ENCODE measurements at regions not wholly inside any gene's neighbourhood (a gene's known extent, or its start where the extent isn't known, plus 50 kb on each side); places are given as distances from the start of the nearest gene placed in this dataset.
"Not testable (repeated sequence)": the region's sequence is repeated elsewhere in the genome, so short reads cannot be mapped to it uniquely, and the experiment has no call there.

GRCh38 chr2:133624551-133624950 lies 56.3 kb upstream of the NCKAP5 start:
- no peak for DNase-seq (ENCODE audit: low read depth in 2 of 2)

GRCh38 chr2:133627741-133628140 lies 59.5 kb upstream of the NCKAP5 start:
- no peak for DNase-seq (ENCODE audit: low read depth in 2 of 2)

GRCh38 chr2:133633309-133633708 lies 65.0 kb upstream of the NCKAP5 start:
- no peak for DNase-seq (ENCODE audit: low read depth in 2 of 2)

- DNase-seq (ENCODE audit: low read depth in 2 of 2), result no peak
Observed at GRCh38 chr2:133633881-133634409, 65.7 kb upstream of the NCKAP5 start.

GRCh38 chr2:133635131-133635530 lies 66.9 kb upstream of the NCKAP5 start:
- DNase-seq (ENCODE audit: low read depth in 2 of 2), result no peak

GRCh38 chr2:133636287-133636686 lies 68.0 kb upstream of the NCKAP5 start:
- DNase-seq (ENCODE audit: low read depth in 2 of 2), result no peak

GRCh38 chr2:133640103-133640502 lies 71.8 kb upstream of the NCKAP5 start:
- DNase-seq (ENCODE audit: low read depth in 2 of 2), result no peak

GRCh38 chr2:133641497-133641896 lies 73.2 kb upstream of the NCKAP5 start:
- DNase-seq (ENCODE audit: low read depth in 2 of 2), result peak; percentile 3 to 21

- no peak for DNase-seq (ENCODE audit: low read depth in 2 of 2)
Observed at GRCh38 chr2:133641942-133642725, 73.9 kb upstream of the NCKAP5 start.

GRCh38 chr2:133642791-133643191 lies 74.5 kb upstream of the NCKAP5 start:
- peak in 1 of 2 donors; percentile 13 for DNase-seq (ENCODE audit: low read depth in 2 of 2)

- DNase-seq (ENCODE audit: low read depth in 2 of 2), result no peak
Observed at GRCh38 chr2:133643863-133644262, 75.6 kb upstream of the NCKAP5 start.

GRCh38 chr2:133644846-133645245 lies 76.6 kb upstream of the NCKAP5 start:
- DNase-seq (ENCODE audit: low read depth in 2 of 2), result no peak

GRCh38 chr2:133647386-133647785 lies 79.1 kb upstream of the NCKAP5 start:
- not testable (repeated sequence) for DNase-seq (ENCODE audit: low read depth in 2 of 2)

- DNase-seq (ENCODE audit: low read depth in 2 of 2), result no peak
Observed at GRCh38 chr2:133651861-133652260, 83.6 kb upstream of the NCKAP5 start.

GRCh38 chr2:133652398-133652797 lies 84.1 kb upstream of the NCKAP5 start:
- DNase-seq (ENCODE audit: low read depth in 2 of 2), result no peak

GRCh38 chr2:133653056-133653455 lies 84.8 kb upstream of the NCKAP5 start:
- no peak for DNase-seq (ENCODE audit: low read depth in 2 of 2)

GRCh38 chr2:133654949-133655348 lies 86.7 kb upstream of the NCKAP5 start:
- no peak for DNase-seq (ENCODE audit: low read depth in 2 of 2)

- DNase-seq (ENCODE audit: low read depth in 2 of 2), result no peak
Observed at GRCh38 chr2:133655610-133656009, 87.3 kb upstream of the NCKAP5 start.

- DNase-seq (ENCODE audit: low read depth in 2 of 2), result no peak
Observed at GRCh38 chr2:133657591-133657990, 89.3 kb upstream of the NCKAP5 start.

GRCh38 chr2:133658020-133658903 lies 90.0 kb upstream of the NCKAP5 start:
- DNase-seq (ENCODE audit: low read depth in 2 of 2), result peak in 1 of 2 donors; percentile 58

GRCh38 chr2:133660510-133660909 lies 92.2 kb upstream of the NCKAP5 start:
- no peak for DNase-seq (ENCODE audit: low read depth in 2 of 2)

- no peak for DNase-seq (ENCODE audit: low read depth in 2 of 2)
Observed at GRCh38 chr2:133661392-133661791, 93.1 kb upstream of the NCKAP5 start.

All from lung microvascular endothelial cell (primary cell).